Fibroblast of skin of back (primary cell): ENCODE measurements at regions not wholly inside any gene's neighbourhood (a gene's known extent, or its start where the extent isn't known, plus 50 kb on each side); places are given as distances from the start of the nearest gene placed in this dataset.
"Not testable (repeated sequence)": the region's sequence is repeated elsewhere in the genome, so short reads cannot be mapped to it uniquely, and the experiment has no call there.

Source experiments
- DNase-seq: peaks from one replicate; pipeline ENCODE4 v3.0.0-alpha.2; 2013

DNA sequence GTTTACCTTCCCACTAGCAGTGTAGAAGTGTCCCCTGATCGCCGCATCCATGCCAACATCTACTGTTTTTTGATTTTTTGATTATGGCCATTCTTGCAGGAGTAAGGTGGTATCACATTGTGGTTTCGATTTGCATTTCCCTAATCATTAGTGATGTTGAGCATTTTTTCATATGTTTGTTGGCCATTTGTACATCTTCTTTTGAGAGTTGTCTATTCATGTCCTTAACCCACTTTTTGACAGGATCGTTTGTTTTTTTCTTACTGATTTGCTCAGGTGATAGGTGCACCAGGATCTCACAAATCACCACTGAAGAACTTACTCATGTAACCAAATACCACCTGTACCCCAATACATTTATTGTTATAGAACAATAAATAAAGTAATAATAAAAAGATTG, 114.5 kb downstream of the GATA6 start:
- DNase-seq, result not testable (repeated sequence)

DNA sequence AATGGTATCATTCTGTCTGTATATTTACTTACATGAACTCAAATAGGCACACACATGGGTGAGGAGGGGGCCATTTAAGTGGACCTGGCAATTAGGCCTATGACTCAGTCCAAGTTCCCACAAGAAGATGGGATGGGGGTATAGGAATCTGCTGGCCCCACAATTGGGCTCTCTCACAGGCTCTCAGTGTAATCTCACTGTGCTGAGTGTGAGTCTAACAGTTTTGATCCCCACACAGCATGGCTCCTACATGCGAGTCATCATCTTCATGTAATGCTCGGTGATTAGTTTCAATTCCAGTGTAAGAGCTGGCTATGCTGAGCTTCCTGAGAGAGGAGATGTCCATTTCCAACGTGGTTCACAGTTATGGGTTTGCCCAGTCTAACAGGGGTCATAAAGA, 114.0 kb downstream of the GATA6 start:
- peak; percentile 49 for DNase-seq

DNA sequence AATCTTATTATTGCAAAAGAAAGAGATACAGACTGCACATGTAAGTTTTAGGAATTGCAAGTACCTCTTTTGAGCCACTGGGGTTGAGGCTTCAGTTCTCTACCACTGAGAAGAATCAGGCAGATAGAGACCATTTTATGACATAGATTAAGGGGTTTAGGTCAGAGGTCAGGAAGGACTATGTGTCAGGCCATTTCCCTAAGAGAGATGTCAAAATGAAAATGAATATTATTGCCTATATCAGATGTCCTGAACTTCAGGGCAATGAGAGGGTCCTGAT, 113.7 kb downstream of the GATA6 start:
- no peak for DNase-seq

DNA sequence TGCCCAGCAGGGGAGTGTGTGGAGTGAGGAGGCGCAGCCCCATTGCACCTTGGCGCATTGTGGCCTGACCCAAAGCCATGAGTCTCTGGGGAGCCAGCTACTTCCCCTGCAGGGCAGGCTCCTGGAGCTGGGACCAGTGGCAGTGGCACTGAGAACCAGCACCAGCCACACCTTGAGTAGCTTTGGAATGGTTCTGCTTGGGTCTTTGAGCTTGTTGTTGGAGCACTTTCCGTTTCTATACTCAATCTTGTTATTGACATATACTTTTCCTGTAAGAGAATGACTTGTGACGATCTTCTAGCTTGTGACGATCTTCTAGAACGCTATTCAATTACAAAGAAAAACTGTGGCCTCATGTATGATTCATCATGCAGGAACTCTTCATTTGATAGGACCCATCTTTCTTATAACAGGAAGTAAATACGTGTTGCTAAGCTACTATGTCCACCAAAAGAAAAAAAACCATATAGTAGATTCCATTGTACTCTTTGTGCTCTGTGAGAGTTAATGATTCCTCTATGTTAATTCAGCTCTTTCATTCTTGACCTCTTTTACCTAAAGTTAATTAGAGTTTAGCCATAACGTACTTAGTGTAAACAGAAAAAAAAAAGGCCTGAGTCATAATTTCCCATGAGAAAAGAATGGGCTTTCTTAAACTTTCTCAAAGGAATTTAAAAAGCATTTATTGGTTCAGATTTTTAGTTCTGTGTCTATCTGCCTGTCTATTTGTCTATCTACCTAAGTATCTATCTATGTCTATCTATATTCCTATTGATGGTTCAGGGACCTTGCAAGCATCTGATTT, 113.1 kb downstream of the GATA6 start:
- DNase-seq, result peak; percentile 85

DNA sequence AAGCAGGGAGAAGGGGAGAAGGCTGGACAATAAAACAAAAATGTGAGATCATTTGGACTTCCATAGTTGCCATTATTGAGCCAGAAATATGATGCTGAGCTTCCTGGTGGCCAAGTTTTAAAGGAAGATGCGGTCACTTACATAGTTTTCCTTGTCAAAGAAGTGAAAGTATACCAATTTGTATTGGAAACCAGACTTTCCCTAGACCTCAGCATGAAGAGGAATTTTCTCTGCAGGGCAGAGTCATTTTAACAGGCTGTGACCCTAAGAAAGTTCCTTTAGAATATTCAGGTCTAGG, 111.0 kb downstream of the GATA6 start:
- no peak for DNase-seq

DNA sequence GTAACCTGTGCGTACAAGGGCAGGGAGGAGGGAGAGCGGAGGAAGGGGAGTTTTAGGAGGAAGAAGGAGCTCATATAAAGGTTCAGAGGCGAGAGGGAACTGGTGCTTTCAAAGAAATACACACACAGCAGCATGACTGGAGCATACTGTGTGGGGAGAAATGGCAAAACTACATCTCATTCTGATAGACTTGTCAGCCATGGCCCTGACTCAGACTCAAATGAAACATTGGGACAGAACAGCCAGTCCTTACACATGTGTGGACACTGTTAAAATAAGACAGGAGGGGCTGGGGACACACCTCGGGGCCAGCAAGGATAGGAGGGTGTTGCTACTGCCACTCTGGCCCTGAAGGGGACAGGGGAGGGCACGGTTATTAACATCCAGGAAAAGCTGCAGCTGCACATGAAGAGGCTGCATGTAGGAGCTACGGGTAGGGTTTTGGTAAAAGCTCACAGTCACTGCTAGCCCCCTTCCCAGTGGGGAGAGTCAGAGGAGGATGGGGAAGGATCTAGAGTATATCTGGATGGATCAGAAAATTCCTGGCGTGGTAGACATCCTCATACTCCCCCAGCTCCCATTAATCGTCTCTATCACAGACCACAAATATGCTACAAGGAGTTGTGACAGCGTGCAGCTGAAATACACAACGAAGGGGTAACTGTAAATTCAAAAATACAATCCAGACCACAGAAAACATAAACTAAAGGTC, 110.5 kb downstream of the GATA6 start:
- DNase-seq, result peak; percentile 26

DNA sequence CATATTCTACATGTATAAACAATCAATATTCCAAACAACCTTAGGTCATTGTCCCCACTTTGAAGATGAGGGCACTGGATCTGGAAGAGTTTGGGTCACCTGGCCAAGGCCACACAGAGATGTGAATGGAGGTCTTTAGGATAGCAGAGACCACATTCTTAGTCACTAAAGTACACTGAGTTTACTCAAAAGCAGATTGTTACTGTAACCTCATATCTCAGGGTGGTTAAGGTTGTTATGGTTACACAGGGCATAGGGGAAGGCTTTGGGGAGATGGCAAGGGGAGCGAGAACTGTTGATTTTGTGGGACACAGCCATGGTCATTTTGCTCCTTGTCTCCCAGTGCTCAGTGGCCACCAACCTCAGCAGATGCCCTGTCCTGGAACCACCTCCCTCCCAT, 109.4 kb downstream of the GATA6 start:
- DNase-seq, result no peak

DNA sequence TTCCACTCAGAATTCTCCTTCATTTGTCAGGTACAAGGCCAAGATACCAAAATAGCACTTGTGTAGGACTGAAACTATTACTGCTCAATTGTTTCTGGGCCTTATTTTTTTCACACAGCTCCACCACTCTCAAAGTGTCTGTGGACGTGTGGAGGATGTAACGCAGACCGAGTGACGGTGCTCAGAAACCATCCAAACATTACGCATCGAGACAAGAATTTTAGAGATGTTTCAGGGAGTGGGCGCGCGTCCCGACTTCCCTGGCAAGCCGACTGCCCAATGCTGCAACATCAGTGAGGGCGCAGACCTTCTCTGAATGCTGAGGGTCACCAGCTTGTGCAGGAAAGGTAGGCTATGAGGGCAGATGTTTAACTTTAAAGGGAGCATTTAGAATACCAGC, 108.4 kb downstream of the GATA6 start:
- DNase-seq, result no peak

DNA sequence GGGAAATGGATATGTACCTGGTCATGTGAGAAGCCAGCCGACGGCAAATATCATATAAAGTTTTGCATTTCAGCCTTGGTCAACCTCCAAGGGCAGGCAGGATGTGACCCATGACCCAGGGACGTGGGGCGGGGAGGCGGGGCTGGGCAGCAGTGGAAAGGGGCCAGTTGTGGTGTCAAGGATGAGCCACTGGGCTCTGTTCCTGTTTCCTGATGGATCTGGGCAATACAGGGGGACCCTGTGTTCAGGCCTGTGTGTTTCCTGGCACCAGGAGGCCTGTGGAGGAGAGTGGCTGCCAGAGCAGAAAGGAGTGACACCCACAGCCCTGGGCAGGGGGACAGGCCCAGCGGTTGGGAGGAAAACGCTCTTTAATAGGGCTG, 106.9 kb downstream of the GATA6 start:
- DNase-seq, result no peak

DNA sequence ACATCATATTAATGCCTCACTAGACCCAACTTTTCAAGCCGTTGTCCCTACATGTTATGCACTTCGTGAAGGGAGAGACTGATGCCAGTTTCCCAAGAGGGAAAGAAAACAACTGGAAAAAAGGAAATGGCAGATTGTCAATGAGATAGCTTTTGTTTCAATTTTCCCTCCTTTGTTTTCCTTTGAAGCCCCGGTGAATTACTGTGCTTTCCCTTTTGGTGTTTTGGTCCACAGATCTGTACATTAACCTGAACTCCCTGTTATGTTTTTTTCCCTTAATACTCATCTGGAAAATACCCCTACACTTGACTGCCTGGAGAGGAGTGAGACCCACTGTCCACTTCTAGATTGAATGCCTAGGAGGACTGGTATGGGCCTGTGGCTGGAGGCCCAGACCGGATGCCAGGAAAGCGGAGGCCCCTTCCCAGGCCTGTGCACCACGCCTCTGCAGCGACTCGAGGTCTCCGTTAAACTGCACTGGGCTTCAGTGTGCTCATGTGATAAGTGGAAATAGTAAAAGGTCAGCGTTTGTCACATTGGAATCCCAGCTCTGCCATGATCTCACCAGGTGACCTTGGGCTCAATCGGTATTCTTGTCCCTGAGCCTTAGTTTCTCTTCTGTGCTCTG, 106.4 kb downstream of the GATA6 start:
- no peak for DNase-seq

DNA sequence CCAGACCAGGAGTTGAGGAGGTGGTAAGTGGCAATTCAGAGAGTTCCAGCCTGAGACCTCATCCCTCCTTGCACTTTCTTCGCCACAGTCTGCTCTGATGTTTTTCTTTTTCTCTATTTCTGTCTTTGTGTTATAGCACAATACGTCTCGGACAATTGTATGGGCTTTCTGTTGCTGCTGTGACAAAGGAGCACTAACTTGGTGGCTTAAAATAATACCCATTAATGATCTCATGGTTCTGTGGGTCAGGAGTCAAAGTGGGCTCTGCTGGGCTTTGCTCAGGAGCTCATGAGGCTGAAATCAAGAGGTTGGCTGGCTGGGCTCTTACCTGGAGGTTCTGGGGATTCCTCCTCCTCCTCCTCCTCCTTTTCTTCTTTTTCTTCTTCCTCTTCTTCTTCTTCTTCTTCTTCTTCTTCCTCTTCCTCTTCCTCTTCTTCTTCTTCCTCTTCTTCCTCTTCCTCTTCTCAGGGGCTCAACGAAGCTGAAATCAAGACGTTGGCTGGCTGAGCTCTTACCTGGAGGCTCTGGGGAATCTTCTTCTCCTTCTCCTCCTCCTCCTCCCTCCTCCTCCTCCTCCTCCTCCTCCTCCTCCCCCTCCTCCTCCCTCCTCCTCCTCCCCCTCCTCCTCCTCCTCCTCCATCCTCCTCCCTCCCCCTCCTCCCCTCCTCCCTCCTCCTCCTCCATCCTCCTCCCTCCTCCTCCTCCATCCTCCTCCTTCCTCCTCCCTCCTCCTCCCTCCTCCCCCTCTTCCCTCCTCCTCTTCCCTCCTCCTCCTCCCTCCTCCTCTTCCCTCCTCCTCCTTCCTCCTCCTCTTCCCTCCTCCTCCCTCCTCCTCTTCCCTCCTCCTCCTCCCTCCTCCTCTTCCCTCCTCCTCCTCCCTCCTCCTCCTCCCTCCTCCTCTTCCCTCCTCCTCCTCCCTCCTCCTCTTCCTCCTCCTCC, 104.0 kb downstream of the GATA6 start:
- DNase-seq, result no peak

DNA sequence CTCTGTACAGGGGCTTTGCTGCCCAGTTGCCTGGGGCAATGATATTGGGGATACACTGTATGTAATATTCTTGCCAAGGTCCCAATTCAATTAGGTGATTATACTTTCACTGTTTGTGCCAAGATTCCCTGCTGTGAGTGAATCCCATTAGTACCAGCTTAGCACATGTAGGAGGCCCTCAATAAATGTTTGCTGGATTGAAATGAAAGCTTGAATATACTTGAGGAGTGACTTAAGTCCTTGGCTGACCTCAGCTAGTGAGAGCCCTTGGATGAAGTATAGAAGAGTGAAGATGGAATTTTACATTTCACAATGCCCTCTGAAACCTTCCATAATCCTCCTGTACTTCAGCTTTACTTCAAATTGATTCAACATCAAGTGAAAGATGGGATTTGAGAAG, 102.9 kb downstream of the GATA6 start:
- DNase-seq, result no peak

DNA sequence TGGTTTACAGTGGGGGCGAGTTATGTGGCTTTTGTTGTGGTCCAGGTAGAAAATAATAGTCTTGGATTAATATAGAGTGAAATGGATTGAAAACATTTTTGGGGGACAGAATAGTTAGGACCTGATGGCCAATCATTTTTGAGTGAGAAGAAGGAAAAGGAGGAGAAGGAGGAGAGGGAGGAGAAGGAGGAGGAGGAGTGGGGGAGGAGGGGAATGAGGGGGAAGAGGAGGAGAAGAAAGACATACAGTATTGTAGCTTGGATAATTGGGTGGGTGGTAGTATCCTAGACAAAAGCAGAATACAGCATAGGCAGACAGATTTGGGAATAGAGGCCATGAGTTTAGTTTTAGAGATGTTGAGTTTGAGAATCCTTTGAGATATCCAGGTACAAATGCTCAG, 101.6 kb downstream of the GATA6 start:
- DNase-seq, result no peak

DNA sequence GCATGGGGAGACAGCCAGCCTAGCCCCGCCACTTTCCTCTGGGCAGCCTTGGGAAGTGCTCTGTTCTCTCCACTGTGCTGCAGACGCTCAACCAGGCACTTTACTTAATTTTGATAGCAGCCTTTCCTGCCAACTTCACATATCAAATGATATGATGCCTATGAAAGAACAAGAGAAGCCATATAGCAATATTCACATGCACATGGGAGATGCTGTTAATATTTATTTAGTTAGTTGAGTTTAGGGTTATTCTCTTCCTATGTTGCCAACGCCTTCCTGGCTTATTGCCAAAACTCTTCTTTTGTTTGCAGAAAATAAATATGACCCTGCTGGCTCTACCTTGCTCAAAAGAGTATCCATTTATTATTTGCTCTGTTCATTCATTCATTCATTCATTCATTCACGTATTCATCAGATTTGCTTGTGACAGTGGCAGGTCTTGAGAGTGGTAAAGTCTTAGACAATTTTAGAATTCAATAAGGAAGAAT, 99.3 kb downstream of the GATA6 start:
- DNase-seq, result no peak

DNA sequence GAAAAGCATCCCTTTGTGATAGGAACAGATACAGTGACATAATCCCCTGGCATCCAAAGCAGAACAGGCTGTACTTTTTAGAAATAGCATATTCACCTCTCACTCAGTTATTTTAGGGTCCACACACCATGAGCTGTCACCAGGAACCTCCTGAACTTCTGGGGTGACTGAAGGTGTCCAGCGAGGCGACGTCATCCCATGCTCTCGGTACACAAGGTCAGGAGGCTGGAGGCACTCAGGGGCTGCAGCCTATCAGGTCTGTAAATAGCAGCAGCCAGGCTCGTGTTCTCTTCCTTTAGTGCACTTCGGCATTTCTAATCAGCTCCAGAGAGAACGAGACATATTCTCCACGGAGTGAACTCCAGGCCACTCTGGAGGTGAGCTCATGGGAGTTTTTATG, 98.3 kb downstream of the GATA6 start:
- no peak for DNase-seq

DNA sequence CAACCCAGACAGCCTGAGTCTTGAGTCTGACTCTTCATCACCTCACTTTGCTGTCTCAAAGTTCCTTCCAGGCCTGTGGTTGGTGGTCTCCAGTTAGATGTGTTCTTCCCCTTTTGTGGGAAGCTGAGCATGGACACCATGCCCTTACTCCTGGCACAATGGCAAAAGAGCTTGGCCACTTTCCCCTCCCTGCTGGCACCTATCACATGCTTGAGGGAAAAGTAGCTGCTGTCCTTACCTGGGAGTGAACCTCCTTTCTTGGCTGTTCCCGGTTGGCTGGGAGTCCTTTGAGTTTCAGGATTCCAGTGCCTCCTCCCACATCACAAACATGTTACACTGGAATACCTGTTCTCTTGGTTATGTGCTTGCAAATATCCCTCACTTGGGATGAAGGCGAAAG, 97.8 kb downstream of the GATA6 start:
- no peak for DNase-seq

DNA sequence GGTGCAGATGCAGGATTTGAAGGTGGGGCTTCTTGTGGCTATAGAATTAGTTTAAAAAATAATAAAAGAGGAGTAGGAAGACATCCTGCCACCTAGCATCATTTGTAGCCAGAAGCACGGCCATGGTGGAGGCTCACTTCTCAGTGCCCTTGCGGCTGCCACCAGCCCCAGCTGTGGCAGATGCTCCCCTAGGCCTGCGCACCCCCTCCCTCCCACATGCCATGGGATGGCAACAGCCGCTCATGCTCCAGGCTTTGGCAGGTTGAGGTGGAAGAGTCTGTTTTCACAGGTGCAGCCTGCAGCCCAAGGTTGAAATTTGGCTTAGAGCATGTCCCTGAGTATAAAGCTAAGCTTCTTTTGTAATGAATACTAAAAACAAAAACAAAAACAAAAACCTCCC, 96.4 kb downstream of the GATA6 start:
- DNase-seq, result no peak

DNA sequence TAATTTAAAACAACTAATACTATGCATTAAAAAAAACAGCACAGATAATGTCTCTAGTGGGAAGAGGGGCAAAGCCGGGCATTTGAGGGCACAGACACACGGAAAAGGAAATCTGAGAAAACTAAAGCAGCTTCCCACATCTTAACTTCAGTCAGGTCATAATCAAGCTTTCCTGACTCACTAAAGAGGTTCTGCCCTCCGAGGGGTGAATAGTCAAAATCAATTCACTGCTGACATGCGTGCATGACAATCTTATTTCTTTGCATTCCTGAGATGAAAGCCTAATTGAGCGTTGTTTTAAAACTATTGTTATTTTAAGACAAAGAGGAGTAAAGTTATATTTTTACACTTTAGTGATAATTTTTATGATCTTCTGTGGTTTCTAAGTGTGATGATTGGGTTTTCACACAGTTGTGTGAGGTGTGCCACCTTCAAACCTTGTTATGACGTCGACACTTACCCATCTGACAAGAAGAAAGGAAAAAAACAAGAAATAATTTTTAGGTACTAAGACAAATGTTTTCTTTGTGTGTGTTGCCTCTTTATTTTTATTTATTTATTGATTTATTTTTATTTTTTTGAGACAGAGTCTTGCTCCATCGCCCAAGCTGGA, 90.9 kb downstream of the GATA6 start:
- no peak for DNase-seq

DNA sequence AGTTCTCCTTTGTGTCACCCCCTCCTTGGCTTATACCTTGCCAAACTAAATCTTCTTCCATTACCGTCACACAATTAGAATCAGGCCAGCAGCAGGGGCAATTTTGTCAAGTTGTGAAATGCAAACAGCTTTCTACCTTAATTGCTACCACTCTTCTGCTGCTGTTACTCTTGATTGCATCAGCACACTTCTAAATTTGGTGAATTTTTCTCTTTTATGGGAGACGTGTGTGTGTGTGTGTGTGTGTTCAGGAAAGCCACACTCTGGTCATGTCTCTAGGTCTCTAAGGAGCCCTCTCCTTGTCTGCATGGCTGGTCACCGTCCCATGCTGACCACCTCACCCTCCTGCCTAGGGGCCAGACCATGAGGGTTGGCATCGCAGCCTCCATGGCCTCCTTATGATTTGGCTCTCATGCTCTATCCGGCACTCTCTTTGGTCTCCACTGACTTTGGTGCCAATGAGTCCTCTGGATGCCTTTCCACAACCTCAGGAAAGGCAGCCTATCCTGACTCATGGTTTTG, 87.7 kb downstream of the GATA6 start:
- no peak for DNase-seq

DNA sequence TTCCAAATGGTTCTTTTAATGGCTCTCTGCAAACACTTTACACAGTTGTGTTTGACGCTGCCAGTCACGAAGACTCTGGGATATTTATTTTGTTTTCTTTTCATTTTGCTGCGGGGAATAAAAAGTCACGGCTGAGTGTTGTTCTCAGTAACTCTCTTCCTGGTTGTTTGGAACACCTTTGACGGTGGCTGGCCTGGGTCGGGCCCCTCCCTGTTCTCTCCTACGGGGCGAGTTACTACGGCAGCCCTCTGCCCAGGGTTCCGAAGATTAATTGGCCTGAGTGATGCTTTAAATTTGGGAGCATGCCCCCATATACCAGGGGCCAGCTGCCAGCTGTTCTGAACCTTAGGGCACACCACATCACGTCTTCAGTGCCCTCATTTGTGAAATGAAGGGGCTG, 84.7 kb downstream of the GATA6 start:
- DNase-seq, result no peak

DNA sequence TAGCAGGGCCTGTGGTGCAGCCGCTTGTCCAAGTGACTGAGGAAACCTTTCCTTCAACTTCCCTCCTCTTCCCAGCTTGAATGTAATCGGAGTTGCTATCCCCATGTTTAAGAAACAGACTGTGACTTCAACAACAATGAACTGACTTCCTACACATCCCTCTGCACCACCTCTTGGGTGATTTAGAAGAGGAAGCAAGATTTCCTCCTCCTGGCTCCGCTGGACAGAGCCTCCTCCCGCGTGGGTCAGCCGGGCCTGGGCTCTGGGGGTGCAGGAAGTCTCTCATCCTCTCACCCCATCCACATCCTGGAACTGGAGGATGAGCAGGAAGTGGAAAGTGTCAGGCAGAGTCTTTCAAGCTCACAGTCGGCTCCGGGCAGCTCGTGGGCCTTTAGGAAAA, 84.3 kb downstream of the GATA6 start:
- DNase-seq, result no peak

DNA sequence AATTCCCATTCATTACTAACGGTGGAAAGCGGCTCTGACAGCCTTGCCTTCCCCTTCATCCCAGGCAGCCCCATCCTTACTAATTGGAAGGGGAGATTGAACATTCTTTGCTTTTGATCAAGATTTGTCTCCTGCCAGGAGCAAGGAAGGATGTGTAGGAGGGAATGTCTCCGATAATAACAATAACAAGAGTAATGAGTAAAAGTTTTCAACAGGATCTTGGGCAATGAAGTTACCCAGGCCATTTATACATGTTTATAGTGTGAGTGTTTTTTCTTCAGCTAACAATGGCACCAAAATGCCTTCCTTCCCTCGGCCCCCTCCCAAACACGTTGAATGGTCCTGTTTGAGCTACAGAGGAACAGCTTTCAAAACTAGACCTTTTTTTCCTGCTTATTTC, 83.8 kb downstream of the GATA6 start:
- DNase-seq, result no peak
